ENCODE measurements at regions not wholly inside any gene's neighbourhood (a gene's known extent, or its start where the extent isn't known, plus 50 kb on each side); places are given as distances from the start of the nearest gene placed in this dataset.

DNA sequence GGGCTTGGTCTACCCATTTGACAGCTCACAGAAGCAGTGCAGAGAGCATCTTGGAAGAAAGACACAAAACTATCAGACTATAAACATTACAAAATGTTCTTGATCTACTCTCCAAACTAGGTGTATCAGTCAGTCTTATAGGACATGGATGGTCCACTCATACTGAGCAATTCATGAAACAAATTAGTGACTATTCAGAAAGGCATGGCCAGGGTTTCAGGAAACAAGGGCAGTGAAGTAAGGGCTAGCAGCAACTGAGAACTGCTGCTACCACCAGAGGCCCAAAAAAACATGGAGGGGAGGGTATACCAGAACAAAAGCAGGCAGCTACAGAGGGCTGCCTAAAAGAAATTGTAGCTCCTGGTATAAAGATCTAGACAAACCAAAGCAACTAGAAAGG is 287.0 kb downstream of the PIK3R1 start:
- TF ChIP-seq, protein P1, sequence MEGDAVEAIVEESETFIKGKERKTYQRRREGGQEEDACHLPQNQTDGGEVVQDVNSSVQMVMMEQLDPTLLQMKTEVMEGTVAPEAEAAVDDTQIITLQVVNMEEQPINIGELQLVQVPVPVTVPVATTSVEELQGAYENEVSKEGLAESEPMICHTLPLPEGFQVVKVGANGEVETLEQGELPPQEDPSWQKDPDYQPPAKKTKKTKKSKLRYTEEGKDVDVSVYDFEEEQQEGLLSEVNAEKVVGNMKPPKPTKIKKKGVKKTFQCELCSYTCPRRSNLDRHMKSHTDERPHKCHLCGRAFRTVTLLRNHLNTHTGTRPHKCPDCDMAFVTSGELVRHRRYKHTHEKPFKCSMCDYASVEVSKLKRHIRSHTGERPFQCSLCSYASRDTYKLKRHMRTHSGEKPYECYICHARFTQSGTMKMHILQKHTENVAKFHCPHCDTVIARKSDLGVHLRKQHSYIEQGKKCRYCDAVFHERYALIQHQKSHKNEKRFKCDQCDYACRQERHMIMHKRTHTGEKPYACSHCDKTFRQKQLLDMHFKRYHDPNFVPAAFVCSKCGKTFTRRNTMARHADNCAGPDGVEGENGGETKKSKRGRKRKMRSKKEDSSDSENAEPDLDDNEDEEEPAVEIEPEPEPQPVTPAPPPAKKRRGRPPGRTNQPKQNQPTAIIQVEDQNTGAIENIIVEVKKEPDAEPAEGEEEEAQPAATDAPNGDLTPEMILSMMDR (conservative IDR thresholded peaks at IDR 0.05; ENCODE audit: low read length), result no peak
- no peak for TF ChIP-seq EZH2phosphoT487 (IDR thresholded peaks at IDR 0.05; ENCODE audit: borderline replicate concordance, low read depth, low read length)
